ENCODE measurements at regions not wholly inside any gene's neighbourhood (a gene's known extent, or its start where the extent isn't known, plus 50 kb on each side); places are given as distances from the start of the nearest gene placed in this dataset.

DNA sequence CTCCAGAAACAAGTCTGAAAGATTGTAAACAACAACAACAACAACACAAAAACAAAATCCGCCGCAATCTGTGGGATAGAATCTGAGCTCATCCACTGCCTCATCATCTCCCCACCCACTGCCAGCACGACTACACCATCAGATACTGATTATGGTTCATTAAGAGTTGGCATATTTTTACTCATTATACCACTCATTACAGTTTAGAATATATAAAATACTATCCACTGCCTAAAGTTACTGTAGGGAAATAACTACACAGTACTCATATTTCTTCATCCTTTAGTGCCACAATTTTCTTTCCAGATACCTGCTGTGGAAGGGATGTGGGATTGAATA lies 152.5 kb upstream of the PEX5L start:
- TF ChIP-seq, protein P1, sequence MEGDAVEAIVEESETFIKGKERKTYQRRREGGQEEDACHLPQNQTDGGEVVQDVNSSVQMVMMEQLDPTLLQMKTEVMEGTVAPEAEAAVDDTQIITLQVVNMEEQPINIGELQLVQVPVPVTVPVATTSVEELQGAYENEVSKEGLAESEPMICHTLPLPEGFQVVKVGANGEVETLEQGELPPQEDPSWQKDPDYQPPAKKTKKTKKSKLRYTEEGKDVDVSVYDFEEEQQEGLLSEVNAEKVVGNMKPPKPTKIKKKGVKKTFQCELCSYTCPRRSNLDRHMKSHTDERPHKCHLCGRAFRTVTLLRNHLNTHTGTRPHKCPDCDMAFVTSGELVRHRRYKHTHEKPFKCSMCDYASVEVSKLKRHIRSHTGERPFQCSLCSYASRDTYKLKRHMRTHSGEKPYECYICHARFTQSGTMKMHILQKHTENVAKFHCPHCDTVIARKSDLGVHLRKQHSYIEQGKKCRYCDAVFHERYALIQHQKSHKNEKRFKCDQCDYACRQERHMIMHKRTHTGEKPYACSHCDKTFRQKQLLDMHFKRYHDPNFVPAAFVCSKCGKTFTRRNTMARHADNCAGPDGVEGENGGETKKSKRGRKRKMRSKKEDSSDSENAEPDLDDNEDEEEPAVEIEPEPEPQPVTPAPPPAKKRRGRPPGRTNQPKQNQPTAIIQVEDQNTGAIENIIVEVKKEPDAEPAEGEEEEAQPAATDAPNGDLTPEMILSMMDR (IDR thresholded peaks at IDR 0.05), result no peak
- Histone ChIP-seq H3K36me3 (no peaks in the 10 kb centered on the region), H3K4me1 (no peaks in the 10 kb centered on the region), H3K27ac (no peak overlapping the region), H3K27me3 (no peaks in the 10 kb centered on the region), H3K9me3 (no peaks in the 10 kb centered on the region), H3K4me3 (no peak overlapping the region)
- WGBS, 2 donors, result 71 to 76% methylated on average over 3 of the region's 3 CpGs
- intact Hi-C loops (cut with DNase I), result no loop called here
- DNase-seq (no peak), ATAC-seq (no peak)

DNA sequence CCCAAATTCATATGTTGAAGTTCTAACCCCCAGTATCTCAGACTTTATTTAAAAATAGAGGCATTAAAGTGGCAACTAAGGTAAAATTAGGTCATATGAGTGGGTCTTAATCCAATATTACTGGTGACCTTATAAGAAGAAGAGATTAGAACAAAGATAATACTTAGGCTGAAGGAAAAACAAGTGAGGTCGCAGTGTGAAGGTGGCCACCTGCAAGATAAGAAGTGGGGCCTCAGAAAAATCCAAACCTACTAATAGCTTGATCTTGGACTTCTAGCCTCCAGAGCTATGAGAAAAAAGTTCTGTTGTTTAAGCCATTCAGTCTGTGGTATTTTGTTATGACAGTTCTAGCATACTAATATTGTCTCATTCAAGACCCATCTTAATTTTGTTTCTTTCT lies 159.9 kb upstream of the PEX5L start:
- ATAC-seq, result no peak
- H3K27me3 ChIP-seq, result peaks cover 0 to 4% (median 0%) of the 10 kb centered on the region in 7 donors
- TF ChIP-seq, protein P1 (IDR thresholded peaks at IDR 0.05), result no peak
- H3K9me3 ChIP-seq, result no peaks in the 10 kb centered on the region
- no peak for DNase-seq
- no peak overlapping the region for H3K4me3 ChIP-seq
- intact Hi-C loops (cut with DNase I), result no loop called here
- no peaks in the 10 kb centered on the region for H3K4me1 ChIP-seq
- no peaks in the 10 kb centered on the region for H3K36me3 ChIP-seq
- no peak overlapping the region for H3K27ac ChIP-seq
- whole genome bisulfite sequencing, 2 donors, result 74 to 79% methylated on average over 1 of the region's 1 CpG

DNA sequence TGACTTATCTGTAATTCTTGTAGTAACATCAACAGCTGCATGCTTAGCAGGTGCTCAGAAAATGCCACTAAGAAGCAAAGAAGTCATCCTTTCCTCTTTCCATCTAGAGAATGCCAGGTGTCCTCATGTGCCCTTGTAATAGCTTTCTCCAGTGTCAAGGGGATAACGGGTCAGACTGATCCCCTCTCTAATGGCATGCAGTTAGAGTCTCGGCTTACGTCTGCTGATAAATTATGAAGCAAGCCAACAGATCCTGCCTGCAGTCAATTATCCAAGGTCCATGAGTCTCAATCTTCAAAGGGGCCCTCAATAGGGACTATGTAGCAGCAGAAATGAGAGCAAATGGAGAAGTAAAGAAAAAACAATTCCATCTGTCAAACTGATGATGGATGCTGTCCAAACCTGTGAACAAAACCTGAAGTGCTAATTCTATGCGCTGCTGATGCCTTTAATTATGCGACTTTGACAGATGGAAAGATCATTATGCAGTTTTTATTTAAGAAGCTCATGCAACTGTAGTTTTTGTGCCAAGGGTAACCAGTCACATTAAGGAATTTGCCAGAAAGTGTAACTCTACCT lies 162.8 kb upstream of the PEX5L start:
- TF ChIP-seq, protein P1 (IDR thresholded peaks at IDR 0.05), result no peak
- DNase-seq (no peak), ATAC-seq (no peak)
- Histone ChIP-seq H3K9me3 (peaks cover 0 to 2% (median 0%) of the 10 kb centered on the region in 11 donors), H3K4me1 (no peaks in the 10 kb centered on the region), H3K27me3 (peaks cover 0 to 4% (median 0%) of the 10 kb centered on the region in 7 donors), H3K36me3 (no peaks in the 10 kb centered on the region), H3K27ac (no peak overlapping the region), H3K4me3 (no peak overlapping the region)
- WGBS, 2 donors, result 56 to 58% methylated on average over 5 of the region's 5 CpGs
- intact Hi-C loops (cut with DNase I), result no loop called here

DNA sequence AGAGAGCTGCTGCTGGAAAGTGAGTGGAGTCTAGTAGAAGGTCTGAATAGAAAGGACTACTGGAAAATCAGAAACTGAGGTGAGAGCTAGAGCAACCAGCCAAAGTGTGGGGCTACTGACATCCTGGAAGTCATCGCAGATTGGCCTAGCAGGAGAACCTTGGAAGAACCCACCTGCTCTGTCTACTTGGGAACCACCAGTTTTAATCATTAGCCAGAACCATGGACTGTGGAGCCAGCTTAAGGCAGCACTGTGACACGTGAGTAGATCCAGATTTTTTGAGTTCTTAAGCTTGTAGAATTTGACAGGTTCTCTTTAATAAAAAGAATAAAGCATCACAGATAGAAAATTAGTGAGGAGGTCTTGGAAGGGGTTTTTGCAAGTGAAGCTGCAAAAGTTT lies 179.1 kb upstream of the PEX5L start:
- Histone ChIP-seq H3K27ac (no peak overlapping the region), H3K9me3 (peaks cover 0 to 28% (median 10%) of the 10 kb centered on the region in 11 donors), H3K36me3 (no peaks in the 10 kb centered on the region), H3K27me3 (peaks cover 0 to 3% (median 0%) of the 10 kb centered on the region in 7 donors), H3K4me3 (no peak overlapping the region), H3K4me1 (no peaks in the 10 kb centered on the region)
- DNase-seq (no peak), ATAC-seq (no peak)
- 68 to 72% methylated on average over 2 of the region's 2 CpGs for WGBS, 2 donors
- TF ChIP-seq, protein P1 (IDR thresholded peaks at IDR 0.05), result no peak
- intact Hi-C loops (cut with DNase I), result no loop called here

All from heart right ventricle (tissue), 16 donors.